MM.1S (cell line): ENCODE measurements at regions not wholly inside any gene's neighbourhood (a gene's known extent, or its start where the extent isn't known, plus 50 kb on each side); places are given as distances from the start of the nearest gene placed in this dataset.

Experiments used
- DNase-seq: peaks from one replicate; pipeline ENCODE4 v3.0.0-alpha.2; 2015
- H2AFZ ChIP-seq: fragments of 300-600 bp; sonication (generic); 2 replicates; pipeline ENCODE4 v1.6.0; 2016; ENCODE audit warnings: antibody characterized with exemption, low read length
- H3F3A ChIP-seq: fragments of 300-600 bp; sonication (generic); 2 replicates; pipeline ENCODE4 v1.6.1; 2016; ENCODE audit warnings: mild to moderate bottlenecking, antibody characterized with exemption, low read length, moderate library complexity, mixed read lengths; ENCODE audit not compliant: insufficient read depth
- H3K27ac ChIP-seq: fragments of 300-600 bp; sonication (generic); 2 replicates; pipeline ENCODE4 v1.5.1; 2016; ENCODE audit warnings: mild to moderate bottlenecking, low read length
- H3K27me3 ChIP-seq: fragments of 300-600 bp; sonication (generic); replicated peaks from 2 replicates; pipeline ENCODE4 v1.6.0; 2016; ENCODE audit warnings: low read length; ENCODE audit not compliant: insufficient read depth
- H3K36me3 ChIP-seq: fragments of 300-600 bp; sonication (generic); replicated peaks from 2 replicates; pipeline ENCODE4 v1.6.1; 2016; ENCODE audit warnings: mild to moderate bottlenecking, low read length, mixed read lengths; ENCODE audit not compliant: insufficient read depth
- H3K4me1 ChIP-seq: fragments of 300-600 bp; sonication (generic); 2 replicates; pipeline ENCODE4 v1.6.1; 2016; ENCODE audit warnings: low read length, mixed read lengths
- H3K4me2 ChIP-seq: fragments of 300-600 bp; sonication (generic); 2 replicates; pipeline ENCODE4 v1.6.0; 2016; ENCODE audit warnings: low read depth, low read length
- H3K4me3 ChIP-seq: fragments of 300-600 bp; sonication (generic); 2 replicates; pipeline ENCODE4 v1.5.1; 2016; ENCODE audit warnings: low read length, mixed read lengths
- H3K79me2 ChIP-seq: fragments of 300-600 bp; sonication (generic); 2 replicates; pipeline ENCODE4 v1.6.1; 2016; ENCODE audit warnings: mixed run types, low read length, mixed read lengths
- H3K9ac ChIP-seq: fragments of 300-600 bp; sonication (generic); 2 replicates; pipeline ENCODE4 v1.6.1; 2016; ENCODE audit warnings: low read length, mixed read lengths
- H3K9me2 ChIP-seq: fragments of 300-600 bp; sonication (generic); replicated peaks from 2 replicates; pipeline ENCODE4 v1.6.1; 2016; ENCODE audit warnings: mild to moderate bottlenecking, low read length, mixed read lengths; ENCODE audit not compliant: insufficient read depth
- H3K9me3 ChIP-seq: fragments of 300-600 bp; sonication (generic); replicated peaks from 2 replicates; pipeline ENCODE4 v1.6.1; 2016; ENCODE audit warnings: mild to moderate bottlenecking, low read length, mixed read lengths; ENCODE audit not compliant: insufficient read depth
- H4K20me1 ChIP-seq: fragments of 300-600 bp; sonication (generic); 2 replicates; pipeline ENCODE4 v1.6.1; 2016; ENCODE audit warnings: mild to moderate bottlenecking, low read length, moderate library complexity, mixed read lengths; ENCODE audit not compliant: insufficient read depth
- CTCF ChIP-seq: fragments of 300-600 bp; sonication (generic); IDR thresholded peaks from 2 replicates; pipeline ENCODE4 v1.5.1; 2016; ENCODE audit warnings: antibody characterized with exemption, low read length, mixed read lengths
- EZH2 ChIP-seq: fragments of 300-600 bp; sonication (generic); optimal IDR thresholded peaks from 2 replicates; pipeline ENCODE3; 2017; ENCODE audit warnings: low read depth, mild to moderate bottlenecking, antibody characterized with exemption, low read length, mixed read lengths
- EZH2phosphoT487 ChIP-seq: fragments of 300-600 bp; sonication (generic); IDR thresholded peaks from 2 replicates; pipeline ENCODE4 v1.6.1; 2018; ENCODE audit warnings: antibody characterized with exemption, low read length

- Histone ChIP-seq H4K20me1 (no peaks in the 10 kb centered on the region), H3K9me3 (no peaks in the 10 kb centered on the region), H3K27me3 (no peaks in the 10 kb centered on the region), H3K4me2 (no peak overlapping the region), H2AFZ (no peak overlapping the region), H3K9ac (no peak overlapping the region), H3K27ac (no peak overlapping the region), H3F3A (no peaks in the 10 kb centered on the region), H3K36me3 (no peaks in the 10 kb centered on the region), H3K79me2 (no peaks in the 10 kb centered on the region), H3K4me1 (no peaks in the 10 kb centered on the region), H3K9me2 (no peaks in the 10 kb centered on the region), H3K4me3 (no peak overlapping the region)
- DNase-seq, result no peak
- TF ChIP-seq EZH2phosphoT487 (no peak), CTCF (no peak), EZH2 (no peak)
Observed at GRCh38 chr17:69702078-69702477, 287.6 kb downstream of the MAP2K6 start.

- Histone ChIP-seq H3K4me1 (no peaks in the 10 kb centered on the region), H3K4me3 (no peak overlapping the region), H3K4me2 (no peak overlapping the region), H3K9me2 (no peaks in the 10 kb centered on the region), H3K36me3 (no peaks in the 10 kb centered on the region), H2AFZ (no peak overlapping the region), H3K27ac (no peak overlapping the region), H4K20me1 (no peaks in the 10 kb centered on the region), H3K9me3 (no peaks in the 10 kb centered on the region), H3K9ac (no peak overlapping the region), H3F3A (no peaks in the 10 kb centered on the region), H3K27me3 (no peaks in the 10 kb centered on the region), H3K79me2 (no peaks in the 10 kb centered on the region)
- TF ChIP-seq EZH2, result no peak
- no peak for TF ChIP-seq CTCF
- TF ChIP-seq EZH2phosphoT487, result no peak
- no peak for DNase-seq
Observed at GRCh38 chr17:69703751-69704150, 289.3 kb downstream of the MAP2K6 start.

- no peak overlapping the region for H3K4me2 ChIP-seq
- no peaks in the 10 kb centered on the region for H3F3A ChIP-seq
- H3K4me3 ChIP-seq, result no peak overlapping the region
- no peak overlapping the region for H3K9ac ChIP-seq
- no peaks in the 10 kb centered on the region for H3K4me1 ChIP-seq
- H4K20me1 ChIP-seq, result no peaks in the 10 kb centered on the region
- no peak for TF ChIP-seq EZH2phosphoT487
- TF ChIP-seq CTCF, result no peak
- no peak for TF ChIP-seq EZH2
- DNase-seq, result no peak
- H3K27me3 ChIP-seq, result no peaks in the 10 kb centered on the region
- H3K9me2 ChIP-seq, result no peaks in the 10 kb centered on the region
- no peaks in the 10 kb centered on the region for H3K36me3 ChIP-seq
- H3K27ac ChIP-seq, result no peak overlapping the region
- H3K9me3 ChIP-seq, result no peaks in the 10 kb centered on the region
- H3K79me2 ChIP-seq, result no peaks in the 10 kb centered on the region
- no peak overlapping the region for H2AFZ ChIP-seq
Observed at GRCh38 chr17:69704935-69705334, 290.4 kb downstream of the MAP2K6 start.
